K562 (cell line): ENCODE measurements at regions not wholly inside any gene's neighbourhood (a gene's known extent, or its start where the extent isn't known, plus 50 kb on each side); places are given as distances from the start of the nearest gene placed in this dataset.

ENCODE experiments used
- ATAC-seq: fragments of 200-7000 bp; cut with Tn5 transposase; 3 replicates; pipeline ENCODE4 v1.9.1; 2020; ENCODE audit warnings: moderate library complexity
- BruUV-seq: library from RNA; stranded (reverse); fragments of 400-500 nt; replicated peaks from 2 replicates; lab custom pipeline; 2021; lab: Mats Ljungman, UMichigan
- CTCF ChIA-PET: fragments of 300-600 bp; formaldehyde crosslinking; extraction: SDS; loops from one replicate; lab custom pipeline; 2021; ENCODE audit warnings: low intra/inter-chr PET ratio; lab: Yijun Ruan, JAX
- POLR2A ChIA-PET: fragments of 300-600, 350-650 bp; sonication (Branson Sonifier 250); formaldehyde crosslinking; extraction: SDS; loops from one replicate; lab custom pipeline; 2021; ENCODE audit warnings: antibody characterized with exemption, inconsistent platforms; lab: Yijun Ruan, JAX
- DNase-seq, 4 experiments: peaks; one replicate each; pipeline versions ENCODE4 v3.0.0 to v3.0.0-alpha.2; 2011 to 2018; ENCODE audit warnings: low spot score in 3 of 4, mixed read lengths in 3 of 4; ENCODE audit errors: extremely low read depth in 1 of 4
- FAIRE-seq: peaks from 2 replicates; lab custom pipeline; 2011; peaks lifted over from hg19 to GRCh38; lab: Jason Lieb, UNC
- H2AFZ ChIP-seq: 2 replicates; pipeline ENCODE4 v1.6.0; 2011; ENCODE audit warnings: low read depth, low read length, control low read depth, inconsistent platforms
- H3K27ac ChIP-seq: fragments of 200-600 bp; 3 replicates; pipeline ENCODE4 v1.8.0; 2011; ENCODE audit warnings: low read depth, mild to moderate bottlenecking, control low read depth, inconsistent platforms, low read length, moderate library complexity, mixed read lengths; ENCODE audit errors: extremely low read depth
- H3K27me3 ChIP-seq, 2 experiments: fragments of 300-600 bp in 1 of 2; 2 replicates in 1 of 2; 3 replicates in 1 of 2; pipeline versions ENCODE4 v1.6.0 to v1.8.0; 2011; ENCODE audit warnings: inconsistent platforms in 2 of 2, low read length in 2 of 2, mild to moderate bottlenecking in 1 of 2, mixed read lengths in 1 of 2, moderate library complexity in 1 of 2; ENCODE audit not compliant: control insufficient read depth in 2 of 2, insufficient read depth in 2 of 2
- H3K36me3 ChIP-seq: fragments of 300-600 bp; 3 replicates; pipeline ENCODE4 v1.8.0; 2011; ENCODE audit warnings: mild to moderate bottlenecking, low read length, inconsistent platforms; ENCODE audit not compliant: control insufficient read depth, insufficient read depth
- H3K4me1 ChIP-seq, 2 experiments: fragments of 200-600 bp in 1 of 2; replicated peaks in 1 of 2; 2 replicates in 1 of 2; 3 replicates in 1 of 2; pipeline versions ENCODE4 v1.5.1 to v1.8.0; 2011; ENCODE audit warnings: inconsistent platforms in 2 of 2, low read length in 2 of 2, mild to moderate bottlenecking in 1 of 2, mixed read lengths in 1 of 2, moderate library complexity in 1 of 2; ENCODE audit not compliant: control insufficient read depth in 2 of 2, insufficient read depth in 2 of 2
- H3K4me2 ChIP-seq: 2 replicates; pipeline ENCODE4 v1.6.1; 2011; ENCODE audit warnings: low read length, control low read depth, inconsistent platforms, mixed read lengths; ENCODE audit not compliant: insufficient read depth
- H3K4me3 ChIP-seq: fragments of 200-600 bp; sonication (generic), shearing (Covaris generic); 2 replicates; pipeline ENCODE4 v1.5.1; 2016; ENCODE audit warnings: control low read depth, inconsistent platforms
- H3K79me2 ChIP-seq: fragments of 200-600 bp; 3 replicates; pipeline ENCODE4 v1.8.0; 2011; ENCODE audit warnings: low read length, inconsistent platforms; ENCODE audit not compliant: control insufficient read depth, insufficient read depth
- H3K9ac ChIP-seq, 2 experiments: 2 replicates each; pipeline versions ENCODE4 v1.6.0 to v1.6.1; 2011; ENCODE audit warnings: low read depth in 2 of 2, low read length in 2 of 2, control low read depth in 1 of 2, inconsistent platforms in 1 of 2, mild to moderate bottlenecking in 1 of 2, mixed read lengths in 1 of 2; ENCODE audit not compliant: insufficient read depth in 1 of 2
- H3K9me1 ChIP-seq: one replicate; pipeline ENCODE4 v1.6.0; 2011; ENCODE audit warnings: inconsistent platforms, mild to moderate bottlenecking, low read length, moderate library complexity; ENCODE audit not compliant: control insufficient read depth, insufficient read depth
- H3K9me3 ChIP-seq: replicated peaks from 2 replicates; pipeline ENCODE4 v1.5.1; 2011; ENCODE audit warnings: low read depth, low read length, inconsistent platforms; ENCODE audit not compliant: control insufficient read depth, insufficient read depth
- H4K20me1 ChIP-seq: replicated peaks from 2 replicates; pipeline ENCODE4 v1.6.1; 2011; ENCODE audit warnings: low read length, inconsistent platforms, mixed read lengths; ENCODE audit not compliant: control insufficient read depth, insufficient read depth
- ARID2 ChIP-seq: fragments of 450-650 bp; IDR thresholded peaks from 2 replicates; pipeline ENCODE4 v1.6.1; 2017; ENCODE audit warnings: antibody characterized with exemption, mild to moderate bottlenecking
- PCBP2 ChIP-seq: fragments of 200-400 bp; formaldehyde crosslinking; IDR thresholded peaks from 2 replicates; pipeline ENCODE4 v1.6.1; 2018; ENCODE audit warnings: low read length, low read depth, mild to moderate bottlenecking, moderate library complexity; ENCODE audit not compliant: poor library complexity, severe bottlenecking
- WGBS: fragments of 100-300 bp; shearing (Covaris generic); methylation state at CpG from one replicate; pipeline ENCODE4 v1.1.6; 2016; ENCODE audit warnings: low coverage, mixed read lengths; ENCODE audit not compliant: insufficient coverage; ENCODE audit errors: missing lambda C conversion rate; 5-methylcytosine and 5-hydroxymethylcytosine counted together
- in situ Hi-C: fragments of 300-500 bp; cut with MboI; formaldehyde crosslinking; loops from 4 replicates; pipeline ENCODE4 v1.15.0; 2018; ENCODE audit warnings: inconsistent platforms, mixed read lengths
- intact Hi-C: fragments of 100-400 bp; cut with micrococcal nuclease; formaldehyde crosslinking; loops from 2 replicates; pipeline ENCODE4 v1.14.2; 2022
- TF ChIP-seq, protein P1 (sequence below): IDR thresholded peaks from 2 replicates; pipeline ENCODE4 v1.6.1; 2016; ENCODE audit warnings: missing genetic modification characterization, missing compliant biosample characterization

DNA sequence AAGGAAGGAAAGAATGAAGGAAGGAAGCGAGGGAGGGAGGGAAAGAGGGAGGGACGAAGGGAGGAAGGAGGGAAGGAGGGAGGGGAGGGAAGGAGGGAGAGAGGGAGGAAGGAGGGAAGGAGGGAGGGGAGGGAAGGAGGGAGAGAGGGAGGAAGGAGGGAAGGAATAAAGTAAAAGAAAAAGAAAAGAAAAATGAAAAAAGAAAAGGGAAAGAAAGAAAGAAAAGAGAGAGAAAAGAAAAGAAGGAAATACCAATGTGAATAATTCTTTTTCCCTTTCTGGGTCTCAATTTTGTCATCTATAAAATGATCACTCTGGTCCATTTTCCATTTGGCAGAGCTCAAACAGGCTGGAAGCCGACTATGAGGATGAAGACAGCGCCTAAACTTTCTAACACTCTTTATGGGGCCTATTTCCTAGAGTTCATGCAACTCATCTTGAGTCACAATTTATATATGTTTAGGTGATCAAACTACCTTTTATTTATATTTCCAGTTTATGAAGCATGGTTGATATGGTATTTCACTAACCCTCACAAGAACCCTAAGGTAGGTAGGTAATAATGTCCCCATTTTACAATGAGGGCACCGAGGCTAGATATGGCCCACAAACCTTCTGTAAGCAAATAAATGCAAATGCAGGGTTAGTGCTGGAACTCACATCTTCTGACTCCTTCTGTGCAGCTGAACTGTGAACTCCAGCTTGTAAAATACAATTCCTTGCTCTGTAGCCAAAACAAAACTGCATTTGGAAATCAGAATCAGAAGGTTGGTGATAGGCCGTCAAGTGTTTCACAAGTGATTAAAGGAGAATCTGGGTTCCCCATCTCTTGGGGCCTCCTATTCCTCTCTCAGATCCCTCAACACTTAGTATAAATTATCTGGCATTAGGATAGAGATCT, 434.3 kb downstream of the ETS1 start:
- Histone ChIP-seq H3K4me1 (no peaks in the 10 kb centered on the region), H3K79me2 (no peaks in the 10 kb centered on the region), H4K20me1 (no peaks in the 10 kb centered on the region), H3K27me3 (no peaks in the 10 kb centered on the region), H3K9me1 (no peaks in the 10 kb centered on the region), H3K9me3 (no peaks in the 10 kb centered on the region), H3K27ac (no peak overlapping the region), H3K36me3 (no peaks in the 10 kb centered on the region), H2AFZ (no peak overlapping the region), H3K4me2 (no peak overlapping the region), H3K9ac (no peak overlapping the region), H3K4me3 (no peak overlapping the region)
- in situ Hi-C loops (no loop called here), intact Hi-C loops (no loop called here)
- BruUV-seq, result no TSS peak
- TF ChIP-seq, protein P1, sequence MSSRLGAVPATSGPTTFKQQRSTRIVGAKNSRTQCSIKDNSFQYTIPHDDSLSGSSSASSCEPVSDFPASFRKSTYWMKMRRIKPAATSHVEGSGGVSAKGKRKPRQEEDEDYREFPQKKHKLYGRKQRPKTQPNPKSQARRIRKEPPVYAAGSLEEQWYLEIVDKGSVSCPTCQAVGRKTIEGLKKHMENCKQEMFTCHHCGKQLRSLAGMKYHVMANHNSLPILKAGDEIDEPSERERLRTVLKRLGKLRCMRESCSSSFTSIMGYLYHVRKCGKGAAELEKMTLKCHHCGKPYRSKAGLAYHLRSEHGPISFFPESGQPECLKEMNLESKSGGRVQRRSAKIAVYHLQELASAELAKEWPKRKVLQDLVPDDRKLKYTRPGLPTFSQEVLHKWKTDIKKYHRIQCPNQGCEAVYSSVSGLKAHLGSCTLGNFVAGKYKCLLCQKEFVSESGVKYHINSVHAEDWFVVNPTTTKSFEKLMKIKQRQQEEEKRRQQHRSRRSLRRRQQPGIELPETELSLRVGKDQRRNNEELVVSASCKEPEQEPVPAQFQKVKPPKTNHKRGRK (tag), result 0 out of 2 replicates have a peak, but pooled peaks have one; percentile 14
- TF ChIP-seq ARID2 (no peak), PCBP2 (peak; percentile 36)
- ATAC-seq, result no peak
- no peak for DNase-seq
- ChIA-PET POLR2A (no interaction called here), CTCF (no interaction called here)
- no peak for FAIRE-seq
- 0% methylated on average over 6 of the region's 6 CpGs for WGBS
